Loucy (cell line): ENCODE measurements at regions not wholly inside any gene's neighbourhood (a gene's known extent, or its start where the extent isn't known, plus 50 kb on each side); places are given as distances from the start of the nearest gene placed in this dataset.

Source experiments
- H2AFZ ChIP-seq: fragments of 200-600 bp; sonication (generic); 2 replicates; pipeline ENCODE4 v1.6.0; 2016; ENCODE audit warnings: antibody characterized with exemption, mild to moderate bottlenecking, low read length, moderate library complexity
- H3F3A ChIP-seq: fragments of 200-600 bp; 2 replicates; pipeline ENCODE4 v1.6.0; 2016; ENCODE audit warnings: antibody characterized with exemption, low read depth, mild to moderate bottlenecking
- H3K27me3 ChIP-seq: fragments of 200-600 bp; sonication (generic); 2 replicates; pipeline ENCODE4 v1.6.1; 2014; ENCODE audit warnings: low read length, mild to moderate bottlenecking; ENCODE audit not compliant: insufficient read depth, poor library complexity, severe bottlenecking
- H3K36me3 ChIP-seq: fragments of 200-600 bp; sonication (generic); 2 replicates; pipeline ENCODE4 v1.6.1; 2016; ENCODE audit warnings: low read length; ENCODE audit not compliant: insufficient read depth
- H3K4me1 ChIP-seq: fragments of 200-600 bp; sonication (generic); 2 replicates; pipeline ENCODE4 v1.5.1; 2014; ENCODE audit warnings: low read length, mild to moderate bottlenecking; ENCODE audit not compliant: insufficient read depth, poor library complexity, severe bottlenecking
- H3K4me2 ChIP-seq: fragments of 200-600 bp; sonication (generic); 2 replicates; pipeline ENCODE4 v1.6.0; 2014; ENCODE audit warnings: antibody characterized with exemption, low read length, low read depth, mild to moderate bottlenecking; ENCODE audit not compliant: poor library complexity, severe bottlenecking
- H3K4me3 ChIP-seq: fragments of 200-600 bp; sonication (generic); 2 replicates; pipeline ENCODE4 v1.5.1; 2014; ENCODE audit warnings: low read length, mild to moderate bottlenecking, mixed read lengths; ENCODE audit not compliant: poor library complexity, severe bottlenecking
- H3K79me2 ChIP-seq: fragments of 200-600 bp; sonication (generic); 2 replicates; pipeline ENCODE4 v1.6.1; 2014; ENCODE audit warnings: low read length; ENCODE audit not compliant: insufficient read depth
- H3K9ac ChIP-seq: fragments of 200-600 bp; sonication (generic); 2 replicates; pipeline ENCODE4 v1.6.0; 2014; ENCODE audit warnings: mild to moderate bottlenecking, low read depth, low read length, moderate library complexity; ENCODE audit not compliant: poor library complexity, severe bottlenecking
- H3K9me2 ChIP-seq: fragments of 200-600 bp; sonication (generic); replicated peaks from 2 replicates; pipeline ENCODE4 v1.6.1; 2016; ENCODE audit warnings: low read depth, low read length, mixed read lengths
- H3K9me3 ChIP-seq: fragments of 200-600 bp; sonication (generic); 2 replicates; pipeline ENCODE4 v1.6.1; 2014; ENCODE audit warnings: mild to moderate bottlenecking, antibody characterized with exemption, low read length, low read depth; ENCODE audit not compliant: insufficient read depth
- H4K20me1 ChIP-seq: fragments of 200-600 bp; sonication (generic); 2 replicates; pipeline ENCODE4 v1.6.0; 2014; ENCODE audit warnings: antibody characterized with exemption, low read length, mild to moderate bottlenecking; ENCODE audit not compliant: insufficient read depth, poor library complexity, severe bottlenecking
- EZH2phosphoT487 ChIP-seq: fragments of 200-600 bp; IDR thresholded peaks from 2 replicates; pipeline ENCODE4 v1.6.1; 2018; ENCODE audit warnings: antibody characterized with exemption, mild to moderate bottlenecking, moderate library complexity, borderline replicate concordance
- TF ChIP-seq, protein P1 (sequence below): fragments of 200-600 bp; sonication (generic); conservative IDR thresholded peaks from 2 replicates; pipeline ENCODE4 v1.5.1; 2014; ENCODE audit warnings: mild to moderate bottlenecking, antibody characterized with exemption, low read length

DNA sequence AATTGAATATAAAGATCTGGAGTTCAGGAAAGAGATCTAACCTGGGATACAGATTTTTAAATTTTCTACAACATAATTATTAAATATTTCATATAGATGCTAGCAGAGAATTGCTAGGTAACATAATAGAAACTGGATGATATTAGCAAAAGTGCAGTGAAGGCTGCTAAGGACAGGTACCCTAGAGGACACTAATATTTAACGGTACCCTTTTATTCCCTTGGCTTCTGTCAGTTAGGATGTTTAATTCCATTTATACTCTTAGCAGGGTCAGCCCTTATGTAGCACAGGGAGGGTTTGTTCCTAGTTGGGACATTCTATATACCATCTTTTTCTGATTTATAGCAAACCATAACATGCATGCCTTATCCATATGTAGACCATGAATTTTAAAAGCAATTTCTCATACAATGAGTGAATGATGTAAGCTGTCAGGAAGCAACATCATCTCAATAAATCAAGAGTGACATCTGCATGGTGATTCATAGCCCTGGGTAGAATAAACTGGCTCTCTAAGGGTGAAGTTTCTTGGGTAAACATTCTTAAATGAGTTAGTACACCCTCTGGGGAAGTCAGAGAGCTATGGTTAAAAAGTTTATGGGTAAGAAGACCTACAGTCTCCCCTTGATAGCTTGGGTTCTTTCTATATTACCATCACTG, 404.4 kb upstream of the MGAT4C start:
- Histone ChIP-seq H3K4me1 (no peaks in the 10 kb centered on the region), H3K9me2 (no peaks in the 10 kb centered on the region), H3K9ac (no peak overlapping the region), H3K27me3 (no peaks in the 10 kb centered on the region), H2AFZ (no peak overlapping the region), H3F3A (no peaks in the 10 kb centered on the region), H3K36me3 (no peaks in the 10 kb centered on the region), H3K4me2 (no peak overlapping the region), H4K20me1 (no peaks in the 10 kb centered on the region), H3K9me3 (no peaks in the 10 kb centered on the region), H3K4me3 (no peak overlapping the region), H3K79me2 (no peaks in the 10 kb centered on the region)
- TF ChIP-seq, protein P1, sequence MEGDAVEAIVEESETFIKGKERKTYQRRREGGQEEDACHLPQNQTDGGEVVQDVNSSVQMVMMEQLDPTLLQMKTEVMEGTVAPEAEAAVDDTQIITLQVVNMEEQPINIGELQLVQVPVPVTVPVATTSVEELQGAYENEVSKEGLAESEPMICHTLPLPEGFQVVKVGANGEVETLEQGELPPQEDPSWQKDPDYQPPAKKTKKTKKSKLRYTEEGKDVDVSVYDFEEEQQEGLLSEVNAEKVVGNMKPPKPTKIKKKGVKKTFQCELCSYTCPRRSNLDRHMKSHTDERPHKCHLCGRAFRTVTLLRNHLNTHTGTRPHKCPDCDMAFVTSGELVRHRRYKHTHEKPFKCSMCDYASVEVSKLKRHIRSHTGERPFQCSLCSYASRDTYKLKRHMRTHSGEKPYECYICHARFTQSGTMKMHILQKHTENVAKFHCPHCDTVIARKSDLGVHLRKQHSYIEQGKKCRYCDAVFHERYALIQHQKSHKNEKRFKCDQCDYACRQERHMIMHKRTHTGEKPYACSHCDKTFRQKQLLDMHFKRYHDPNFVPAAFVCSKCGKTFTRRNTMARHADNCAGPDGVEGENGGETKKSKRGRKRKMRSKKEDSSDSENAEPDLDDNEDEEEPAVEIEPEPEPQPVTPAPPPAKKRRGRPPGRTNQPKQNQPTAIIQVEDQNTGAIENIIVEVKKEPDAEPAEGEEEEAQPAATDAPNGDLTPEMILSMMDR, result no peak
- TF ChIP-seq EZH2phosphoT487, result no peak

DNA sequence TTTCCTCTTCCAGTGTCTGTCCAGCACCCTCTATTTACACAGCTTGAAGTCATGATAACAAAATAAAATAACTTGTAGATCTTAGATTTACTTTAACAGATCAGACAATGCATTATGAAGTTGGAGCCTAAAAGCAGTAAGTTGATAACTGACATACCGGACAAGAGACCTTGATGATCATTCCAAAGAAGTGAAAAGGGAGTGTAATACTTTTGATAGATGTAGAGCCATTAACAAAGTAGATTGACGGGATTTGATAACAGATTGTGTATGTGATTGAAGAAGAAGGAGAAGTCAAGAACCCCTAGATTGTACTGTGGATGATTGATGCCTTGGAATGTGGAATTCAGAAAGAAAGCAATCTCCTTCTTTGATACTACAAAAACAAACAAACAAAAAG, 403.8 kb upstream of the MGAT4C start:
- H3K4me3 ChIP-seq, result no peak overlapping the region
- TF ChIP-seq EZH2phosphoT487, result no peak
- TF ChIP-seq, protein P1, result no peak
- no peaks in the 10 kb centered on the region for H3K27me3 ChIP-seq
- no peak overlapping the region for H2AFZ ChIP-seq
- H3K9me2 ChIP-seq, result no peaks in the 10 kb centered on the region
- no peaks in the 10 kb centered on the region for H3K36me3 ChIP-seq
- no peaks in the 10 kb centered on the region for H3F3A ChIP-seq
- H3K4me1 ChIP-seq, result no peaks in the 10 kb centered on the region
- no peak overlapping the region for H3K4me2 ChIP-seq
- H4K20me1 ChIP-seq, result no peaks in the 10 kb centered on the region
- H3K9me3 ChIP-seq, result no peaks in the 10 kb centered on the region
- H3K9ac ChIP-seq, result no peak overlapping the region
- no peaks in the 10 kb centered on the region for H3K79me2 ChIP-seq

- Histone ChIP-seq H3K27me3 (no peaks in the 10 kb centered on the region), H3K9me2 (no peaks in the 10 kb centered on the region), H3K4me3 (no peak overlapping the region), H3K9me3 (no peaks in the 10 kb centered on the region), H3K4me1 (no peaks in the 10 kb centered on the region), H3F3A (no peaks in the 10 kb centered on the region), H3K36me3 (no peaks in the 10 kb centered on the region), H3K79me2 (no peaks in the 10 kb centered on the region), H3K9ac (no peak overlapping the region), H2AFZ (no peak overlapping the region), H4K20me1 (no peaks in the 10 kb centered on the region), H3K4me2 (no peak overlapping the region)
- TF ChIP-seq EZH2phosphoT487, result no peak
- TF ChIP-seq, protein P1, result no peak
Measured at GRCh38 chr12:86658303-86658702, 402.1 kb upstream of the MGAT4C start.
